ENCODE measurements at regions not wholly inside any gene's neighbourhood (a gene's known extent, or its start where the extent isn't known, plus 50 kb on each side); places are given as distances from the start of the nearest gene placed in this dataset.
"Not testable (repeated sequence)": the region's sequence is repeated elsewhere in the genome, so short reads cannot be mapped to it uniquely, and the experiment has no call there.

DNA sequence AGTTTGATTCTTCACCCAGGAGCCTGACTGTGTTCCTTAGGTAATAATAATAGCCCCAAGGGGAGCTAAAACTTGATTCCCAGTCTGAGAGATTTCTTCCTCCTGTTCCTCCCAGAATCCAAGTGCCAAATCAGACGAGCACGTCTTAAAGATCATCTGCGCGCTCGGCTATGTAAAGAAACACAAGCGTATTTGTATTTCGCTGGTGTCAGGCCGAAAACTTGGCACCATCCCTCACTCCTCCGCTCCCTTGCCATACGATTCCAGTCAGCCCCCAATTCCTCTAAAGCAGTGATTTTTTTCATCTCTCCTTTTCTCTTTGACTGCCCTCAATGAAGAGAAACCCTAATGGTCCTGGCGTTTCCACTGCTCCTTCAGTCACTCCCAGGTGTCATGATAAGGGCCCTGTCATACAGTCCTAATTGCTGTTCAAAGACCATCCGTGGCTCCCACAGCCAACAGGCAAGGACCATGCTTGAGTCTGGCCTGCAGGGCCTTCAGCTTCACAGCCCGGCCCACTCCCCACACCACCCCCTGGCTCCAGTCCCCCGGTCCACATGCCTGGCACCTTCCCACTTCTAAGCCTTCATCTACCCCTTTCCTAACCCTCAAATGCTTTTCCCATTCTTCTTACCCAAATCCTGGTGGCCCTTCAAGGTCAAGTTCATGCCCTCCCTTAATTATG lies 130.8 kb upstream of the ID2 start:
- no peak for DNase-seq

GRCh38 chr2:8551622-8552074 lies 130.2 kb upstream of the ID2 start:
- DNase-seq: no peak

- no peak for DNase-seq
Measured at GRCh38 chr2:8552293-8552801, 129.5 kb upstream of the ID2 start.

GRCh38 chr2:8553643-8554042 lies 128.2 kb upstream of the ID2 start:
- DNase-seq: no peak

- no peak for DNase-seq
Measured at GRCh38 chr2:8554296-8554806, 127.5 kb upstream of the ID2 start.

DNA sequence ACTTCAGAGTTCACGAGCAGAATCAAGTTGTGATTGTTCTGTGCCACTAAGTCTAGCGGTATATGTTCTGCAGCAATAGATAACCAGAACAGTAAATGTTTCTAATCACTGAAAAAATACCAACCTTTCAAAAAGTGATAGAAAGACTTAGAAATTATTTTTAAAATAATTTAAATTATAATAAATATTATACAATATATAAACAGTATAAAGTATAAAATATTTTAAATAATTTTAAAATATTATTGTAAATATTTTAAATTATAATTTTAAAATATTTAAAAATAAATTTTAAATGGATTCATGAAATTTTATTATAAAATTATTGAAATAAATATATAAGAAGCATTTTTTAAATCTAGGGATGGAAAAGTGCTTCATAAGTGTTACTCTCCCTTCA lies 126.3 kb upstream of the ID2 start:
- no peak for DNase-seq

GRCh38 chr2:8558096-8558495 lies 123.8 kb upstream of the ID2 start:
- no peak for DNase-seq

DNA sequence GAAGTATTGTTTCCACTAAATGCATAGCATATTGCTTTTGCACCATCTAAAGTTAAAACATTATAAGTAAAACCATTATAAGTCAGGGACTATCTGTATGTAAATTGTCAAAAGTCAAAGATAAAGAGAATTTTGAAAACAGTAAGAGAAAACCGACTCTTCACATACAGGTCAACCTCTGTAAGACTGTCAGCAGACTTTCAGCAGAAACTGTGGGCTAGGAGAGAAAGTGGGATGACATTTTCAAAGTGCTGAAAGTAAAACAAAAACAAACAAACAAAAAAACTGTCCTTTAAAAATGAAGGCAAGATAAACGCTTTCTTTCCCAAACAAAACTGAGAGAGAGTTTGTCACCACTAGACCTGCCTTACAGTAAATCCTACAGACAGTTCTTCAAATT lies 122.9 kb upstream of the ID2 start:
- no peak for DNase-seq

DNA sequence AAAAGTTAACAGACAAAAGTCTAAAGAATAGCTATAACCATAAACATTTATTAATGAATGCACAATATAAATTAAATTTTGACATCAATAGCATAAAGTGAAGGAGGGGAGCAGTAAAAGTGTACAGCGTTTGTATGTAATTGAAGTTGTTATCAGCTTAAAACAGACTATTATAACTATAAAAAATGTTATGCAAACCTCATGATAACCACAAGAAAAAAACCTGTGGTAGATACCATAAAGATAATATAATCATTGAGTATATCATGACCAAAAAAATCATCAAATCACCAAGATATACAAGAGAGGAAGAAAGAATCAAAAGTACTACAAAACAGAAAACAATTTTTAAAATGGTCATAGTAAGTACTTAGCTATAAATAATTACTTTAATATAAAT lies 122.1 kb upstream of the ID2 start:
- no peak for DNase-seq

DNA sequence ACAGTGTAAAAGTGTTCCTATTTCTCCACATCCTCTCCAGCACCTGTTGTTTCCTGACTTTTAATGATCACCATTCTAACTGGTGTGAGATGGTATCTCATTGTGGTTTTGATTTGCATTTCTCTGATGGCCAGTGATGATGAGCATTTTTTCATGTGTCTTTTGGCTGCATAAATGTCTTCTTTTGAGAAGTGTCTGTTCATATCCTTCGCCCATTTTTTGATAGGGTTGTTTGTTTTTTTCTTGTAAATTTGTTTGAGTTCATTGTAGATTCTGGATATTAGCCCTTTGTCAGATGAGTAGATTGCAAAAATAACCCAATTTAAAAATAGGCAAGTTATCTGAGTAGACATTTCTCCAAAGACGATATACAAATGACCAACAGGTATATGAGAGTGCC lies 120.2 kb upstream of the ID2 start:
- DNase-seq: not testable (repeated sequence)

DNA sequence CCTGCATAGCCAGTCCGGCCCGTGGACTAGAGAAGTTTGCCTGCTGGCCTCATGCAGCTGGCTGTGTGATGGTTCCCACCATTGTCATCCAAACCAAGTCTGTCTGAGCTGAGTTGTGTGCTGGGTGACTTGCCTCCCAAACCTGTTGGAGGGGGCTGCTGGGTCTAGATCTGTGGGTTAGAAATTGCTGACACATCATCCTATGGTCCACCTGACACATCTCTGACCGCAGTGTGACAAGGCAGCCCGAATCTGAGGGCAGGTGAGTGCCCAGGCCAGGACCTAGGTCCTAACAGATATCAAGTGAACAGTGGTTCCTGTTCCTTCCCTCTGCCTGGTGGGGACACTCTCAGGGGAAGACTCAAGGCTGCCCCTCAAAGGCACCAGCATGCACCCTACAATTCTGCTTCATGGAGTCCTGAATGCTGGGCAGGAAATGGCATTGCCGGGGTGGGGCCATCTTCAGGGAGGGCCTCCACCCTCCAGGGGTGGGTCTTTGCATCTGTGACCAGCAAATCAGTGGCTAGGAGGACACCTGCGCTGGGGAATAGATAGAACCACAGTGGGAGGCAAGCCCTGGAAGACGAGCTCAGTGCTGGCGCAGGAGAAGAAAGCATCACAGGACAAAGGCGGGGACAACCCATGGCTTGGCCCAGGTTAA lies 117.9 kb upstream of the ID2 start:
- no peak for DNase-seq

GRCh38 chr2:8564475-8564874 lies 117.4 kb upstream of the ID2 start:
- DNase-seq: no peak

- DNase-seq: peak in 1 of 2 experiments; percentile 63
Measured at GRCh38 chr2:8565399-8566154, 116.3 kb upstream of the ID2 start.

DNA sequence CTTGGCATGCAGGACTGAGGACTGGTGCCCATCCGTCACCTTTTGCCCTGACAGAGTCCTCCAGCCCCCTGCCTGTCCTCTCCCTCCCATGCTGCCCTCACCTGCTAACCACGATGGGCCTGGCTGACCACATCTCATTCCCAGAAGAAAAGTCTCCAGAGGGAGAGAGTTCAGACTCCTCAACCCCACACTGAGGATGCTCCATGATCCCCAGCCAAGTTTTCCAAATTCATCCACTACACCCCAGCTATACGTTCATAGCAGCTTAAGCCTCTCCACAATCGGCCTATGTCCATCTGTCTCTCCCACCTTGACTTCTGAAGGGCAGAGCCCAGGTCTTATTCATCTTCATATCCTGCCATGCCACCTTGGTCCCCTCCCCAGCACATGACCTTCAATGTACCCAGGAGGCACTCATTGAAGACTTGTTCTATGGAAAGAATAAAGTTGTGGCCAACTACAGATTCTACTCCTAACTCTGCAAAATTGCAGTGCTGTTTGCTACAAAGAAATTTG lies 115.6 kb upstream of the ID2 start:
- peak in 1 of 2 experiments; percentile 48 for DNase-seq

GRCh38 chr2:8566774-8567468 lies 114.9 kb upstream of the ID2 start:
- peak in 1 of 2 experiments; percentile 65 for DNase-seq

- DNase-seq: peak in 1 of 2 experiments; percentile 6
Measured at GRCh38 chr2:8567469-8568260, 114.2 kb upstream of the ID2 start.

- DNase-seq: no peak
Measured at GRCh38 chr2:8568543-8569302, 113.1 kb upstream of the ID2 start.

DNA sequence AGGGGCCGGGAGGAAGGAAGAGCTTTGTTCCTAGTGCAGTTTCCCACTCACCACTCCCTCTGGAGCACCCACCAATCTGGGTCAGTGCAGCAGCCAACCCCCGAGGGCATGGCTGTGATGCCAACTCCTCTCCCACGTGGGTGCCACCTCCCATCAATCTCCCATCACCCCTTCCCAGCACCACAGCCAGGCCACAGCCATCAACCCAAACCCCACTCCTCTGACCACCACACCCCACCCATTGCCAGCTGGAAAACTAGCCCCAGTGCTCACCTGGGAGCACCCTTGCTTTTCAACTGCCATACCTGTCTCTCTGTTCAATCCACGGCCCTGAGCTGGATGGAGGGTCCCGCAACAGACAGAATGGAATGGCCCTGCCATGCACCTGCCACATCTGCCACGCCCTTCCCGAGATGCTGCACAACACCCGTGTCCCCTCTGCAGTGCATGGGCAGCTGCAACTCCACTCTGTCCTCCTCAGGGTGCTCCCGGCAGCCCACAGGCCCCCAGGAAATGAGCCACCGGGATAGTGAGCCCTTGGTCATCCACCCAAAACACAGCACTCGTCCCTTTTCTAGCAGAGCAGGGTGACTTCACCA lies 112.4 kb upstream of the ID2 start:
- no peak for DNase-seq

- no peak for DNase-seq
Measured at GRCh38 chr2:8570637-8571036, 111.2 kb upstream of the ID2 start.

- DNase-seq: peak in 1 of 2 experiments; percentile 52
Measured at GRCh38 chr2:8571301-8571791, 110.5 kb upstream of the ID2 start.
